ENCODE measurements at regions not wholly inside any gene's neighbourhood (a gene's known extent, or its start where the extent isn't known, plus 50 kb on each side); places are given as distances from the start of the nearest gene placed in this dataset.

- TF ChIP-seq CTCF (IDR thresholded peaks at IDR 0.05) (no peak), EP300 (IDR thresholded peaks at IDR 0.05) (no peak)
Observed at GRCh38 chr12:30508205-30508967, 187.3 kb downstream of the IPO8 start.

Data from gastroesophageal sphincter (tissue), 3 donors.